GM19452 (cell line): ENCODE measurements at regions not wholly inside any gene's neighbourhood (a gene's known extent, or its start where the extent isn't known, plus 50 kb on each side); places are given as distances from the start of the nearest gene placed in this dataset.
"Not testable (repeated sequence)": the region's sequence is repeated elsewhere in the genome, so short reads cannot be mapped to it uniquely, and the experiment has no call there.

Experiments used
- ATAC-seq: cut with Tn5 transposase; IDR thresholded peaks from one replicate; pipeline ENCODE4 v1.9.1; 2021; ENCODE audit not compliant: unreplicated experiment

- no peak for ATAC-seq
Observed at GRCh38 chr3:36182024-36182423, 198.3 kb upstream of the STAC start.

- ATAC-seq, result not testable (repeated sequence)
Observed at GRCh38 chr3:36187197-36187596, 193.1 kb upstream of the STAC start.

- ATAC-seq, result no peak
Observed at GRCh38 chr3:36192901-36193300, 187.4 kb upstream of the STAC start.

- no peak for ATAC-seq
Observed at GRCh38 chr3:36193448-36193847, 186.9 kb upstream of the STAC start.

GRCh38 chr3:36196058-36196457 is 184.2 kb upstream of the STAC start:
- no peak for ATAC-seq

- ATAC-seq, result no peak
Observed at GRCh38 chr3:36197151-36197550, 183.2 kb upstream of the STAC start.

- ATAC-seq, result no peak
Observed at GRCh38 chr3:36201546-36201945, 178.8 kb upstream of the STAC start.

GRCh38 chr3:36206956-36207580 is 173.2 kb upstream of the STAC start:
- no peak for ATAC-seq

- ATAC-seq, result peak; percentile 68
Observed at GRCh38 chr3:36210840-36211651, 169.3 kb upstream of the STAC start.

- ATAC-seq, result peak; percentile 34
Observed at GRCh38 chr3:36211652-36211999, 168.7 kb upstream of the STAC start.

GRCh38 chr3:36212251-36212650 is 168.1 kb upstream of the STAC start:
- no peak for ATAC-seq

GRCh38 chr3:36214460-36214859 is 165.8 kb upstream of the STAC start:
- no peak for ATAC-seq

- no peak for ATAC-seq
Observed at GRCh38 chr3:36215241-36215640, 165.1 kb upstream of the STAC start.

GRCh38 chr3:36219398-36219797 is 160.9 kb upstream of the STAC start:
- no peak for ATAC-seq

GRCh38 chr3:36220173-36220572 is 160.1 kb upstream of the STAC start:
- ATAC-seq, result no peak

GRCh38 chr3:36221975-36222374 is 158.3 kb upstream of the STAC start:
- no peak for ATAC-seq

- ATAC-seq, result no peak
Observed at GRCh38 chr3:36227980-36228379, 152.3 kb upstream of the STAC start.

GRCh38 chr3:36229496-36229895 is 150.8 kb upstream of the STAC start:
- ATAC-seq, result no peak

- ATAC-seq, result no peak
Observed at GRCh38 chr3:36232797-36233489, 147.4 kb upstream of the STAC start.

- no peak for ATAC-seq
Observed at GRCh38 chr3:36244728-36245127, 135.6 kb upstream of the STAC start.

GRCh38 chr3:36248374-36248773 is 131.9 kb upstream of the STAC start:
- ATAC-seq, result no peak

- no peak for ATAC-seq
Observed at GRCh38 chr3:36250191-36250590, 130.1 kb upstream of the STAC start.
